ENCODE measurements at regions not wholly inside any gene's neighbourhood (a gene's known extent, or its start where the extent isn't known, plus 50 kb on each side); places are given as distances from the start of the nearest gene placed in this dataset.

DNA sequence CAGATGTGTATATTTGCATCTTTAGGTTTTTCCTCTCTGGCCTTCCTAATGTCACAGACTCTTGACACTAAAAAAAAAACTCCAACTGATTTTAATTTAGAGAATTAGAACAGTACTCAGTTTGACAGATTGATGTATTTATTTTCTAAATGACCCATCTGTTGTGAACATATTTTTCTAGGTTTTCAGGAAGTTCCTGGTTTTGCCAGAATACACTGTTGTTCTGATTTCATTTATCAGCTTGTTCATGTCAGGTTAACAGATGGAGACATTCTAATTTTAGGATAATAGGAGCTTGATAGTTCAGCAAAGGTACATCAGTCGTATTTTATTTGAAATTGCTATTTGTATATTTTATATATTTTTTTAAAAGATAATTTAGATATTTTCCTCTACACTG, 133.4 kb downstream of the TANC2 start:
- POLR2A ChIA-PET = no interaction called here
- TF ChIP-seq NFRKB (IDR thresholded peaks at IDR 0.05) = no peak
- TF ChIP-seq FOXA1 (IDR thresholded peaks at IDR 0.05) = no peak
- TF ChIP-seq ELF4 (IDR thresholded peaks at IDR 0.05) = no peak
- no peak for TF ChIP-seq HDGF (IDR thresholded peaks at IDR 0.05; ENCODE audit: borderline replicate concordance)
- no peak for TF ChIP-seq TARDBP (IDR thresholded peaks at IDR 0.05)
- no peak for TF ChIP-seq SP1 (IDR thresholded peaks at IDR 0.05)
- TF ChIP-seq CTBP1 (IDR thresholded peaks at IDR 0.05; ENCODE audit: borderline replicate concordance) = no peak
- CTCF ChIA-PET = no interaction called here
- DNase-seq (ENCODE audit: extremely low spot score) = no peak

GRCh38 chr17:63102034-63102433, 136.0 kb downstream of the TANC2 start:
- DNase-seq (ENCODE audit: extremely low spot score) = no peak
- TF ChIP-seq BHLHE40 (IDR thresholded peaks at IDR 0.05; ENCODE audit: borderline replicate concordance) (no peak), CTBP1 (IDR thresholded peaks at IDR 0.05; ENCODE audit: borderline replicate concordance) (no peak), ARNT (IDR thresholded peaks at IDR 0.05) (no peak), FOXA1 (IDR thresholded peaks at IDR 0.05) (no peak), ELF4 (IDR thresholded peaks at IDR 0.05) (no peak), TARDBP (IDR thresholded peaks at IDR 0.05) (no peak), HDGF (IDR thresholded peaks at IDR 0.05; ENCODE audit: borderline replicate concordance) (no peak), FOXM1 (IDR thresholded peaks at IDR 0.05; ENCODE audit: borderline replicate concordance) (no peak), SUZ12 (IDR thresholded peaks at IDR 0.05) (no peak)
- CTCF ChIA-PET = interaction anchor here (1.2 kb wide), 1 partner anchor 14 kb away, joined by 3 read pairs; no protein-coding TSS in a partner anchor
- POLR2A ChIA-PET = no interaction called here

- no peak for DNase-seq (ENCODE audit: extremely low spot score)
- TF ChIP-seq FOXM1 (IDR thresholded peaks at IDR 0.05; ENCODE audit: borderline replicate concordance) = no peak
- TF ChIP-seq, protein P1, sequence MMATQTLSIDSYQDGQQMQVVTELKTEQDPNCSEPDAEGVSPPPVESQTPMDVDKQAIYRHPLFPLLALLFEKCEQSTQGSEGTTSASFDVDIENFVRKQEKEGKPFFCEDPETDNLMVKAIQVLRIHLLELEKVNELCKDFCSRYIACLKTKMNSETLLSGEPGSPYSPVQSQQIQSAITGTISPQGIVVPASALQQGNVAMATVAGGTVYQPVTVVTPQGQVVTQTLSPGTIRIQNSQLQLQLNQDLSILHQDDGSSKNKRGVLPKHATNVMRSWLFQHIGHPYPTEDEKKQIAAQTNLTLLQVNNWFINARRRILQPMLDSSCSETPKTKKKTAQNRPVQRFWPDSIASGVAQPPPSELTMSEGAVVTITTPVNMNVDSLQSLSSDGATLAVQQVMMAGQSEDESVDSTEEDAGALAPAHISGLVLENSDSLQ (IDR thresholded peaks at IDR 0.05) = no peak
- POLR2A ChIA-PET = no interaction called here
- CTCF ChIA-PET = no interaction called here
Observed at GRCh38 chr17:63106050-63106449, 140.0 kb downstream of the TANC2 start.

DNA sequence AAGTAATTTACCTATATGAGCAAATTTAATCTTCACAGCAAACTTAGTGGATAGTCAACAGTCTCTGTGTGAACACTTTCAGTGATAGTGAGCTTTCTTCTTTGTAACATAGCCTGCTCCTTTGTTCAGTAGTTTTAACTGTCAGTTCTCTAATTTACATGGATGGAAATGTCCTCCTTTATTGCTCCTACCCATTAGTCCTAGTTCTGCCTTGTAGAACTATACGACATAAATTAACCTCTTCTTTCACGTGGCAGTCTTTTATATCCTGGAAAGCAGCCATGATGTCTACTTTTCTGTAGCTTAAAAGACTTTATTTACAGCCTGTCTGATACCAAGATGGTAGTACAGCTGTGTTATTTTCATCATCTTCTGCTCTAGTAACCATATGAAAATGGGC, 143.6 kb downstream of the TANC2 start:
- no peak for DNase-seq (ENCODE audit: extremely low spot score)
- POLR2A ChIA-PET = no interaction called here
- CTCF ChIA-PET = no interaction called here

GRCh38 chr17:63113167-63113566, 147.1 kb downstream of the TANC2 start:
- CTCF ChIA-PET = interaction anchor here (0.6 kb wide), 1 partner anchor 45 kb away, joined by 3 read pairs; no protein-coding TSS in a partner anchor
- DNase-seq (ENCODE audit: extremely low spot score) = no peak
- no peak for TF ChIP-seq SUZ12 (IDR thresholded peaks at IDR 0.05)
- TF ChIP-seq HDGF (IDR thresholded peaks at IDR 0.05; ENCODE audit: borderline replicate concordance) = no peak
- no peak for TF ChIP-seq FOXA1 (IDR thresholded peaks at IDR 0.05)
- no peak for TF ChIP-seq LEF1 (IDR thresholded peaks at IDR 0.05; ENCODE audit: borderline replicate concordance)
- TF ChIP-seq FOXK2 (IDR thresholded peaks at IDR 0.05) = no peak
- TF ChIP-seq ARNT (IDR thresholded peaks at IDR 0.05) = no peak
- TF ChIP-seq ZNF384 (IDR thresholded peaks at IDR 0.05) = no peak
- TF ChIP-seq CTBP1 (IDR thresholded peaks at IDR 0.05; ENCODE audit: borderline replicate concordance) = no peak
- TF ChIP-seq, protein P1 (IDR thresholded peaks at IDR 0.05) = no peak
- TF ChIP-seq NFRKB (IDR thresholded peaks at IDR 0.05) = no peak
- no peak for TF ChIP-seq L3MBTL2 (conservative IDR thresholded peaks at IDR 0.05)
- no peak for TF ChIP-seq FOXM1 (IDR thresholded peaks at IDR 0.05; ENCODE audit: borderline replicate concordance)
- TF ChIP-seq ELF4 (IDR thresholded peaks at IDR 0.05) = no peak
- no peak for TF ChIP-seq SP1 (IDR thresholded peaks at IDR 0.05)
- no peak for TF ChIP-seq BHLHE40 (IDR thresholded peaks at IDR 0.05; ENCODE audit: borderline replicate concordance)
- TF ChIP-seq TARDBP (IDR thresholded peaks at IDR 0.05) = no peak
- POLR2A ChIA-PET = no interaction called here

More for the DNA sequence above, 143.6 kb downstream of the TANC2 start:
- TF ChIP-seq ARNT (IDR thresholded peaks at IDR 0.05) = no peak
- no peak for TF ChIP-seq NFRKB (IDR thresholded peaks at IDR 0.05)

- ChIA-PET POLR2A (no interaction called here), CTCF (interaction anchor here (0.6 to 1.0 kb wide), 3 partner anchors 11 to 220 kb away, joined by 3 to 4 read pairs (median 3); no protein-coding TSS in a partner anchor)
Observed at GRCh38 chr17:63116228-63116627, 150.2 kb downstream of the TANC2 start.

More at GRCh38 chr17:63116228-63116627, 150.2 kb downstream of the TANC2 start:
- no peak for DNase-seq (ENCODE audit: extremely low spot score)
- TF ChIP-seq L3MBTL2 (conservative IDR thresholded peaks at IDR 0.05) = no peak
- no peak for TF ChIP-seq TARDBP (IDR thresholded peaks at IDR 0.05)
- no peak for TF ChIP-seq ZNF384 (IDR thresholded peaks at IDR 0.05)
- TF ChIP-seq FOXA1 (IDR thresholded peaks at IDR 0.05) = no peak
- no peak for TF ChIP-seq ELF4 (IDR thresholded peaks at IDR 0.05)
- no peak for TF ChIP-seq SP1 (IDR thresholded peaks at IDR 0.05)
- no peak for TF ChIP-seq HDGF (IDR thresholded peaks at IDR 0.05; ENCODE audit: borderline replicate concordance)
- TF ChIP-seq ARNT (IDR thresholded peaks at IDR 0.05) = no peak
- TF ChIP-seq BHLHE40 (IDR thresholded peaks at IDR 0.05; ENCODE audit: borderline replicate concordance) = no peak
- no peak for TF ChIP-seq FOXK2 (IDR thresholded peaks at IDR 0.05)
- TF ChIP-seq CTBP1 (IDR thresholded peaks at IDR 0.05; ENCODE audit: borderline replicate concordance) = no peak
- TF ChIP-seq, protein P1 (IDR thresholded peaks at IDR 0.05) = no peak
- no peak for TF ChIP-seq SUZ12 (IDR thresholded peaks at IDR 0.05)
- no peak for TF ChIP-seq LEF1 (IDR thresholded peaks at IDR 0.05; ENCODE audit: borderline replicate concordance)
- no peak for TF ChIP-seq FOXM1 (IDR thresholded peaks at IDR 0.05; ENCODE audit: borderline replicate concordance)
- no peak for TF ChIP-seq NFRKB (IDR thresholded peaks at IDR 0.05)

Measured in HEK293T (cell line).